Mammary epithelial cell (primary cell): ENCODE measurements at regions not wholly inside any gene's neighbourhood (a gene's known extent, or its start where the extent isn't known, plus 50 kb on each side); places are given as distances from the start of the nearest gene placed in this dataset.

ENCODE experiments used
- CTCF ChIP-seq, 2 donors: IDR thresholded peaks in 1 of 2; conservative IDR thresholded peaks in 1 of 2; 2 replicates each; pipeline ENCODE4 v1.5.1; 2011 to 2012; ENCODE audit warnings: inconsistent platforms in 2 of 2, low read length in 2 of 2, mild to moderate bottlenecking in 2 of 2, control low read depth in 1 of 2, low read depth in 1 of 2; ENCODE audit not compliant: insufficient read depth in 1 of 2; ENCODE audit errors: extremely low read depth in 1 of 2
- EZH2 ChIP-seq: IDR thresholded peaks from 2 replicates; pipeline ENCODE4 v1.6.1; 2012; ENCODE audit warnings: low read length, inconsistent platforms, borderline replicate concordance

GRCh38 chr18:75858754-75859153 lies 431.3 kb upstream of the SMIM21 start:
- no peak for TF ChIP-seq EZH2
- TF ChIP-seq CTCF (conservative IDR thresholded peaks at IDR 0.05 in 1 of 2, IDR thresholded peaks at IDR 0.05 in 1 of 2; ENCODE audit: extremely low read depth in 1 of 2, insufficient read depth in 1 of 2, low read depth in 1 of 2, low read length in 2 of 2): no peak
